GM23338 (cell line): ENCODE measurements at regions not wholly inside any gene's neighbourhood (a gene's known extent, or its start where the extent isn't known, plus 50 kb on each side); places are given as distances from the start of the nearest gene placed in this dataset.

ENCODE experiments used
- ATAC-seq: fragments of 200-7000 bp; cut with Tn5 transposase; 3 replicates; pipeline ENCODE4 v1.9.1; 2020
- DNase-seq: peaks from one replicate; pipeline ENCODE4 v3.0.0-alpha.2; 2015; ENCODE audit warnings: low spot score
- H2AFZ ChIP-seq: fragments of 200-600 bp; sonication (generic); 2 replicates; pipeline ENCODE4 v1.8.0; 2016; ENCODE audit warnings: antibody characterized with exemption, mild to moderate bottlenecking, moderate library complexity
- H3F3A ChIP-seq: fragments of 200-600 bp; sonication (generic); replicated peaks from 2 replicates; pipeline ENCODE4 v1.8.0; 2017; ENCODE audit warnings: antibody characterized with exemption, mixed run types, low read depth
- H3K27ac ChIP-seq: fragments of 200-600 bp; sonication (generic); 2 replicates; pipeline ENCODE4 v1.6.1; 2016; ENCODE audit warnings: low read depth
- H3K27me3 ChIP-seq: fragments of 200-600 bp; sonication (generic); 2 replicates; pipeline ENCODE4 v1.8.0; 2016; ENCODE audit warnings: mild to moderate bottlenecking, mixed run types, moderate library complexity; ENCODE audit not compliant: insufficient read depth
- H3K36me3 ChIP-seq: fragments of 200-600 bp; sonication (generic); 2 replicates; pipeline ENCODE4 v1.8.0; 2016; ENCODE audit warnings: mild to moderate bottlenecking; ENCODE audit not compliant: insufficient read depth
- H3K4me1 ChIP-seq: fragments of 200-600 bp; sonication (generic); 2 replicates; pipeline ENCODE4 v1.8.0; 2016; ENCODE audit warnings: mild to moderate bottlenecking, moderate library complexity; ENCODE audit not compliant: insufficient read depth
- H3K4me2 ChIP-seq: fragments of 200-600 bp; sonication (generic); 2 replicates; pipeline ENCODE4 v1.7.1; 2017; ENCODE audit warnings: mixed run types
- H3K4me3 ChIP-seq: fragments of 200-600 bp; sonication (generic); 2 replicates; pipeline ENCODE4 v1.6.1; 2016; ENCODE audit warnings: mixed run types
- H3K79me2 ChIP-seq: fragments of 200-600 bp; sonication (generic); replicated peaks from 2 replicates; pipeline ENCODE4 v1.8.0; 2017; ENCODE audit warnings: mild to moderate bottlenecking; ENCODE audit not compliant: insufficient read depth
- H3K9me2 ChIP-seq: fragments of 200-600 bp; sonication (generic); 2 replicates; pipeline ENCODE4 v1.8.0; 2017; ENCODE audit not compliant: insufficient read depth
- H4K20me1 ChIP-seq: fragments of 200-600 bp; sonication (generic); replicated peaks from 2 replicates; pipeline ENCODE4 v1.8.0; 2017; ENCODE audit warnings: mild to moderate bottlenecking; ENCODE audit not compliant: insufficient read depth
- H3K27ac Mint-ChIP-seq: 2 replicates; pipeline ENCODE4 v1.8.0; 2020; ENCODE audit warnings: inconsistent platforms, mild to moderate bottlenecking, moderate library complexity, mixed read lengths
- H3K27me3 Mint-ChIP-seq: 3 replicates; pipeline ENCODE4 v1.8.0; 2022; ENCODE audit warnings: low read depth, mild to moderate bottlenecking, moderate library complexity, mixed read lengths, inconsistent platforms; ENCODE audit not compliant: insufficient read depth, poor library complexity
- H3K36me3 Mint-ChIP-seq: 3 replicates; pipeline ENCODE4 v1.8.0; 2021; ENCODE audit warnings: low read depth, mild to moderate bottlenecking, inconsistent platforms, moderate library complexity, mixed read lengths
- H3K4me1 Mint-ChIP-seq: 3 replicates; pipeline ENCODE4 v1.8.0; 2020; ENCODE audit warnings: mild to moderate bottlenecking, inconsistent platforms, mixed read lengths
- H3K4me3 Mint-ChIP-seq: 3 replicates; pipeline ENCODE4 v1.8.0; 2021; ENCODE audit warnings: moderate library complexity, mild to moderate bottlenecking, inconsistent platforms, mixed read lengths
- H3K9me3 Mint-ChIP-seq: 3 replicates; pipeline ENCODE4 v1.8.0; 2020; ENCODE audit warnings: moderate library complexity, mild to moderate bottlenecking, inconsistent platforms, mixed read lengths
- CREB1 ChIP-seq: fragments of 250-450 bp; sonication (Bioruptor Pico); IDR thresholded peaks from 2 replicates; pipeline ENCODE4 v1.5.0; 2020; ENCODE audit warnings: low read depth, mild to moderate bottlenecking, moderate library complexity
- CTCF ChIP-seq, 2 experiments: fragments of 200-600 bp in 1 of 2; sonication (generic) in 1 of 2; conservative IDR thresholded peaks; 2 replicates each; pipeline versions ENCODE4 v1.5.1 to v1.6.1; 2016 to 2017; ENCODE audit warnings: antibody characterized with exemption in 2 of 2, low read depth in 2 of 2, mild to moderate bottlenecking in 2 of 2, moderate library complexity in 1 of 2
- ETS1 ChIP-seq: IDR thresholded peaks from 2 replicates; pipeline ENCODE4 v1.6.1; 2016; ENCODE audit warnings: antibody characterized with exemption
- EZH2 ChIP-seq: fragments of 200-600 bp; sonication (generic); IDR thresholded peaks from one replicate; pipeline ENCODE4 v1.8.0; 2017; ENCODE audit warnings: antibody characterized with exemption, mild to moderate bottlenecking, low read depth; ENCODE audit not compliant: unreplicated experiment
- EZH2phosphoT487 ChIP-seq: fragments of 200-600 bp; sonication (generic); IDR thresholded peaks from one replicate; pipeline ENCODE4 v1.8.1; 2018; ENCODE audit warnings: antibody characterized with exemption; ENCODE audit not compliant: unreplicated experiment
- JUNB ChIP-seq: IDR thresholded peaks from one replicate; pipeline ENCODE4 v1.6.1; 2016; ENCODE audit warnings: antibody characterized with exemption; ENCODE audit not compliant: unreplicated experiment
- NANOG ChIP-seq: IDR thresholded peaks from 2 replicates; pipeline ENCODE4 v1.6.1; 2016; ENCODE audit warnings: antibody characterized with exemption, borderline replicate concordance
- REST ChIP-seq: IDR thresholded peaks from one replicate; pipeline ENCODE4 v1.6.1; 2018; ENCODE audit warnings: antibody characterized with exemption; ENCODE audit not compliant: unreplicated experiment
- STAT1 ChIP-seq: IDR thresholded peaks from one replicate; pipeline ENCODE4 v1.6.1; 2016; ENCODE audit warnings: antibody characterized with exemption; ENCODE audit not compliant: unreplicated experiment
- ZNF331 ChIP-seq: fragments of 250-450 bp; sonication (Bioruptor Pico); IDR thresholded peaks from 2 replicates; pipeline ENCODE4 v1.5.0; 2020; ENCODE audit warnings: low read depth, mild to moderate bottlenecking, moderate library complexity

- Mint-ChIP-seq H3K27ac (no peak overlapping the region), H3K36me3 (no peaks in the 10 kb centered on the region), H3K9me3 (no peaks in the 10 kb centered on the region), H3K4me1 (peaks cover 19% of the 10 kb centered on the region), H3K27me3 (peaks cover 1% of the 10 kb centered on the region), H3K4me3 (no peak overlapping the region)
- Histone ChIP-seq H3K4me1 (peaks cover 10% of the 10 kb centered on the region; the same call in 1 of the 2 replicates), H3K27ac (no peak overlapping the region), H3K9me2 (no peaks in the 10 kb centered on the region), H3K79me2 (no peaks in the 10 kb centered on the region), H3F3A (no peaks in the 10 kb centered on the region), H3K27me3 (no peaks in the 10 kb centered on the region), H3K4me3 (no peak overlapping the region), H2AFZ (no peak overlapping the region; the same call in 1 of the 2 replicates), H4K20me1 (no peaks in the 10 kb centered on the region), H3K4me2 (no peak overlapping the region), H3K36me3 (no peaks in the 10 kb centered on the region)
- ATAC-seq (no peak), DNase-seq (no peak)
- no peak for TF ChIP-seq NANOG
- TF ChIP-seq ETS1 = no peak
- TF ChIP-seq CTCF (conservative IDR thresholded peaks at IDR 0.05; ENCODE audit: low read depth in 2 of 2) = no peak
- no peak for TF ChIP-seq JUNB
- TF ChIP-seq ZNF331 (CRISPR knock-in tag) = no peak
- TF ChIP-seq EZH2 = no peak
- TF ChIP-seq CREB1 (CRISPR knock-in tag) = no peak
- TF ChIP-seq REST = no peak
Measured at GRCh38 chr14:98165976-98166375, 1106.0 kb downstream of the BCL11B start.

- Histone ChIP-seq H3F3A (no peaks in the 10 kb centered on the region), H3K27me3 (no peaks in the 10 kb centered on the region), H3K4me1 (peaks cover 10% of the 10 kb centered on the region; the same call in 1 of the 2 replicates), H3K9me2 (no peaks in the 10 kb centered on the region), H3K79me2 (no peaks in the 10 kb centered on the region), H3K27ac (no peak overlapping the region), H3K36me3 (no peaks in the 10 kb centered on the region), H3K4me3 (no peak overlapping the region), H4K20me1 (no peaks in the 10 kb centered on the region), H2AFZ (no peak overlapping the region), H3K4me2 (no peak overlapping the region)
- H3K27ac Mint-ChIP-seq = no peak overlapping the region
- peaks cover 21% of the 10 kb centered on the region for H3K4me1 Mint-ChIP-seq
- TF ChIP-seq NANOG = no peak
- no peak for TF ChIP-seq STAT1
- TF ChIP-seq REST = no peak
- no peak for TF ChIP-seq EZH2phosphoT487
- no peak for TF ChIP-seq ZNF331 (CRISPR knock-in tag)
- H3K9me3 Mint-ChIP-seq = no peaks in the 10 kb centered on the region
- H3K36me3 Mint-ChIP-seq = no peaks in the 10 kb centered on the region
- peaks cover 3% of the 10 kb centered on the region for H3K27me3 Mint-ChIP-seq
- no peak overlapping the region for H3K4me3 Mint-ChIP-seq
- no peak for ATAC-seq
- DNase-seq = no peak
Measured at GRCh38 chr14:98167275-98167674, 1104.7 kb downstream of the BCL11B start.
